SJCRH30 (cell line): ENCODE measurements at regions not wholly inside any gene's neighbourhood (a gene's known extent, or its start where the extent isn't known, plus 50 kb on each side); places are given as distances from the start of the nearest gene placed in this dataset.

Source experiments
- DNase-seq, 2 experiments: peaks; one replicate each; pipeline ENCODE4 v3.0.0-alpha.2; 2015 to 2020
- H3K27ac ChIP-seq: fragments of 250-450 bp; sonication (Bioruptor Pico); 2 replicates; pipeline ENCODE4 v1.5.1; 2020; ENCODE audit warnings: mild to moderate bottlenecking, moderate library complexity
- H3K27me3 ChIP-seq: fragments of 250-450 bp; sonication (Bioruptor Pico); 2 replicates; pipeline ENCODE4 v1.5.1; 2020; ENCODE audit warnings: mild to moderate bottlenecking, moderate library complexity
- H3K36me3 ChIP-seq: fragments of 250-450 bp; sonication (Bioruptor Pico); 2 replicates; pipeline ENCODE4 v1.5.1; 2020; ENCODE audit warnings: mild to moderate bottlenecking, moderate library complexity
- H3K4me1 ChIP-seq: fragments of 250-450 bp; sonication (Bioruptor Pico); 2 replicates; pipeline ENCODE4 v1.5.1; 2020; ENCODE audit warnings: mild to moderate bottlenecking, moderate library complexity
- H3K4me3 ChIP-seq: fragments of 250-450 bp; sonication (Bioruptor Pico); 2 replicates; pipeline ENCODE4 v1.5.1; 2020; ENCODE audit warnings: mild to moderate bottlenecking, moderate library complexity
- H3K9me3 ChIP-seq: fragments of 250-450 bp; sonication (Bioruptor Pico); replicated peaks from 2 replicates; pipeline ENCODE4 v1.5.1; 2020; ENCODE audit warnings: mild to moderate bottlenecking, moderate library complexity

DNA sequence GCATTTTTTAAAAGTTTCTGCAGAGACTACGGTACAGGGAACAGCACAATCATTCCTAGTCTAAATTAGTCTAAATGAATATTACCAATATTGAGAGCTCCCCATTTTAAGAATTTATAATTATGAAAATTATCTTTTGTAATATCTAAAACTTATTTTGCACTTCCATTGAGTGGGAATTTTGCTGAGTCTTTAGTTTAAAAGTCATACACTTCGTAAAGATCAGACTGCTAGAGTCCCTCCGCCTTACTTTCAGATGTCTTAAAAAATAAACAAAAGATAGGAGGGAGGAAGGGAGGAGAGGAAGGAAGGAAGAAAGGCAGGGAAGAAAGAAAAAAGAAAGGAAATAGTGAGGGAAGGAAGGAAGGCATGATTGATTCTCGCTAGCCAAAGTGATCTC is 278.2 kb upstream of the PRDM1 start:
- no peaks in the 10 kb centered on the region for H3K9me3 ChIP-seq
- DNase-seq = no peak
- H3K27me3 ChIP-seq = no peaks in the 10 kb centered on the region; the same call in 1 of the 2 replicates
- H3K4me1 ChIP-seq = no peaks in the 10 kb centered on the region
- no peak overlapping the region for H3K27ac ChIP-seq
- no peaks in the 10 kb centered on the region for H3K36me3 ChIP-seq
- H3K4me3 ChIP-seq = no peak overlapping the region

DNA sequence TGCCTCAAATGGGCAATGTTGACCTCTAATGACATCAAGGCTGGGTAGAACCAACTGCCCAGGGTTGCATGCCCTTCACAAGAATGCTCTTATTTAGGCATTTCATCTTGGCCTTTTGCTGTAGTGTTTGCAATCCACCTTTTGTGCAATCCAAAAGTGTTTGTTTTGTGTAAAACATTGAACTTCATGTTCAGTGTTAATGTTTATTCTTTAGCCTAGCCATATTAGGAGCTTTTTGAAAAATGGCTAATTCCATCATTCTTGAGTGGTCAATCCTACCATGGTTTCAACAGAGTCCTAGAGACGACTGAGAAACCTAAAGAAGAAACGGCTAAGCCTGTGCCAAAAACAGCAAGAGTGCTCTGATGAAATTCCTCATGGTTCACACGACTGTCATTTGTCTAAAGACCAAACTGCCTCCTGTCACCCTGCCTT is 279.6 kb upstream of the PRDM1 start:
- Histone ChIP-seq H3K4me1 (no peaks in the 10 kb centered on the region), H3K27ac (no peak overlapping the region), H3K27me3 (no peaks in the 10 kb centered on the region; the same call in 1 of the 2 replicates), H3K36me3 (no peaks in the 10 kb centered on the region), H3K4me3 (no peak overlapping the region), H3K9me3 (no peaks in the 10 kb centered on the region)
- DNase-seq = no peak

GRCh38 chr6:105805501-105806023 is 280.6 kb upstream of the PRDM1 start:
- Histone ChIP-seq H3K36me3 (no peaks in the 10 kb centered on the region), H3K4me1 (no peaks in the 10 kb centered on the region), H3K9me3 (no peaks in the 10 kb centered on the region), H3K27me3 (no peaks in the 10 kb centered on the region; the same call in 1 of the 2 replicates), H3K4me3 (no peak overlapping the region), H3K27ac (no peak overlapping the region)
- no peak for DNase-seq

DNA sequence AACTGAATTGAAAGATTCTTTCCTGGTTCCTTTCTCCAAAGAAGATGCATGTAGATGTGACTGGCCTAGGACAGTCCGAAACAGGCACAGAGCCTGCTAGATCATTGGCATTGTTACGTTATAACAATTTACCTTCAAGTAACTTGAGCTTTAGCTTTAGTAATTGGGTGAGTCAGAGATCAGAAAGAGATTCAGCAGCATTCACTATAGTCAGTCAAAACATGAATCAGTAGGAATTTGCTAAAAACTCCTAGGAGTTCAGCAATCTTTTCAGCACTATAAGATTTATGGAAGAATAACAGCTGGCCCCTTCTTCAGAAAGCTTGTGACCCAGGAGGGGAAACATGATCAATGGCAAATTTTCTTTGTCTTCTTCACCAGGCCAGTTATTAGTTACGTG is 281.7 kb upstream of the PRDM1 start:
- no peaks in the 10 kb centered on the region; the same call in 1 of the 2 replicates for H3K27me3 ChIP-seq
- H3K4me3 ChIP-seq = no peak overlapping the region
- H3K36me3 ChIP-seq = no peaks in the 10 kb centered on the region
- H3K4me1 ChIP-seq = no peaks in the 10 kb centered on the region
- no peak for DNase-seq
- H3K27ac ChIP-seq = no peak overlapping the region
- H3K9me3 ChIP-seq = no peaks in the 10 kb centered on the region

- H3K4me1 ChIP-seq = no peaks in the 10 kb centered on the region
- no peaks in the 10 kb centered on the region; the same call in 1 of the 2 replicates for H3K27me3 ChIP-seq
- no peak overlapping the region for H3K27ac ChIP-seq
- no peak overlapping the region for H3K4me3 ChIP-seq
- H3K36me3 ChIP-seq = no peaks in the 10 kb centered on the region
- DNase-seq = no peak
- H3K9me3 ChIP-seq = no peaks in the 10 kb centered on the region
These were observed 282.1 kb upstream of the PRDM1 start for GRCh38 chr6:105804000-105804399.

DNA sequence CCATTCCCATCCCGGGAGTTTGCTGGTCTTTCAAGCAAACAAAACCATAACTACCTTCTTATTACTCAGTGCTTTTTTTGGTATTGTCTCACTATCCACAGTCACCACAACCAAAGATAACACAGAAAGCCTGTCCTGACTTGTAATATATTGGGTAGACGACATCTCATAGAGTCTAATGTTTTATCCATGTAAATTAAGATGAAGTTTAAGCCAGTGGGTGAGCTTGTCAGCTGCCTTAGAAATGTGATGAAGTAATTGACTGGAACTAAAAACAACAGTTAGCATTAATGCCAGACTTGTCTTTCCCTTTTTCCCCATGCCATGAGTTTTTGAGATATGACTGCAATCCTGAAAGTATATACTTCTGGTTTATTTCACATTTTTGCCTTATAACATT is 282.7 kb upstream of the PRDM1 start:
- Histone ChIP-seq H3K9me3 (no peaks in the 10 kb centered on the region), H3K27me3 (no peaks in the 10 kb centered on the region; the same call in 1 of the 2 replicates), H3K4me3 (no peak overlapping the region), H3K36me3 (no peaks in the 10 kb centered on the region), H3K27ac (no peak overlapping the region), H3K4me1 (no peaks in the 10 kb centered on the region)
- no peak for DNase-seq

GRCh38 chr6:105802703-105803102 is 283.4 kb upstream of the PRDM1 start:
- Histone ChIP-seq H3K27me3 (no peaks in the 10 kb centered on the region; the same call in 1 of the 2 replicates), H3K27ac (no peak overlapping the region), H3K4me3 (no peak overlapping the region), H3K36me3 (no peaks in the 10 kb centered on the region), H3K9me3 (no peaks in the 10 kb centered on the region), H3K4me1 (no peaks in the 10 kb centered on the region)
- DNase-seq = no peak

DNA sequence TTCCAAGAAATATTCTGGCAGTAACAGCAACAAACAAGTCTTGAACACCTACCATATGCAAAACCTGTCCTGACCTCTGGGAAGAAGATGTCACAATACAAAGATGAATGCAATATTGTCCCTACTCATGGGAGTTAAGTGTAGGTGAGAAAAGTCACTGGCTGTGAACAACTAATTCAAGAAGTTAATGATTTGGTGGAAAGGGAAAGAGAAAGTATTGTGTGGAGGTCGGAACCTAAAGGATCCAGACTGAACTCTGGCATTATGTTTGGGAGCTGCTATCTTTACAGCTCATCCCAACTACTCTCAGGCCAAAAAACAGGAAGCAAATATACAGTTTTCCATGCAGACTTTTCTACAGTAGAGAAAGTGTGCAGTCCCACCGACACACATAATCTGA is 285.3 kb upstream of the PRDM1 start:
- Histone ChIP-seq H3K4me3 (no peak overlapping the region), H3K27me3 (no peaks in the 10 kb centered on the region; the same call in 1 of the 2 replicates), H3K36me3 (no peaks in the 10 kb centered on the region), H3K9me3 (no peaks in the 10 kb centered on the region), H3K4me1 (no peaks in the 10 kb centered on the region), H3K27ac (no peak overlapping the region)
- no peak for DNase-seq

DNA sequence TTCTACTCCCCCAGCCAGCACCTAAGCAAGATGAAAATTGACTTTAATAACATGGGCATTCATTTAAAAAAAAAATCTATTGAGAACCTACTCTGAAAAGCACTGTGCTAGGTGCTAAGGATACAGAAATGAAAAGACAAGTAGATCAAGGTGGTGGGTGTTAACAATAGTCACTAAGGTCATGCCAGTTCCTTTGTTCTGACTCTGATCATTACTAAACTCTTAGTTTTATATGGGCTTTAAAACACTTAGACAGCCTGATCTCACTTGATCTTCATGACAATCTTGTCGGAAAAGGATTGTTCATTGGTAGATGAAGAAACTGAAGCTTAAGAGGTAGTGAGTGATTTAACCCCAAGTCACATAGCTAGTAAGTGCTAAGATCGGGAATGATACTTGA is 285.7 kb upstream of the PRDM1 start:
- no peaks in the 10 kb centered on the region for H3K4me1 ChIP-seq
- no peak overlapping the region for H3K4me3 ChIP-seq
- no peak for DNase-seq
- no peaks in the 10 kb centered on the region for H3K9me3 ChIP-seq
- no peak overlapping the region for H3K27ac ChIP-seq
- no peaks in the 10 kb centered on the region; the same call in 1 of the 2 replicates for H3K27me3 ChIP-seq
- no peaks in the 10 kb centered on the region for H3K36me3 ChIP-seq

DNA sequence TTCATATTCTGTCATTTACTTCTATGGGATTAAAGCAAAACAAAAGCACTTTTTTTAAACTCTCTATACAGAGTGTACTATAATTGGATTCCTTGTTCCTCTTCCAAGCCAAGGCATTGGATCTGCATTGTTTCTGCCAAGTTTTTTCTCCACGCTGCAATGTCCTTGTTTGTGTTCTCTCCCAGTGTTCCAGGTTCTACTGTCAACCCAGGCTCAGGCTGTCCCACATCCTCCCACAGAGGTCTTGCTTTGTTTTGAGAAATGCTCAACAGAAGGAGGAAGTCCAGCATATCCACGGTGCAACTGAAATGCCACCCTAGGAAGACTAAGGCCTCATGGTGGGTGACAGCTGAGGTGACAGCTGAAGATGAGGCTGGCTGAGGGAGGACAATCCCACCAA is 287.1 kb upstream of the PRDM1 start:
- H3K9me3 ChIP-seq = no peaks in the 10 kb centered on the region
- H3K27me3 ChIP-seq = no peaks in the 10 kb centered on the region
- DNase-seq = no peak
- H3K4me1 ChIP-seq = no peaks in the 10 kb centered on the region
- no peak overlapping the region for H3K4me3 ChIP-seq
- no peaks in the 10 kb centered on the region for H3K36me3 ChIP-seq
- no peak overlapping the region for H3K27ac ChIP-seq

- Histone ChIP-seq H3K9me3 (no peaks in the 10 kb centered on the region), H3K27ac (no peak overlapping the region), H3K4me3 (no peak overlapping the region), H3K4me1 (no peaks in the 10 kb centered on the region), H3K36me3 (no peaks in the 10 kb centered on the region), H3K27me3 (no peaks in the 10 kb centered on the region)
- DNase-seq = no peak
These were observed 288.1 kb upstream of the PRDM1 start for GRCh38 chr6:105797983-105798453.

GRCh38 chr6:105797286-105797979 is 288.7 kb upstream of the PRDM1 start:
- Histone ChIP-seq H3K27ac (no peak overlapping the region), H3K4me1 (no peaks in the 10 kb centered on the region), H3K27me3 (no peaks in the 10 kb centered on the region), H3K9me3 (no peaks in the 10 kb centered on the region), H3K36me3 (no peaks in the 10 kb centered on the region), H3K4me3 (no peak overlapping the region)
- no peak for DNase-seq

GRCh38 chr6:105795913-105796517 is 290.1 kb upstream of the PRDM1 start:
- no peak overlapping the region for H3K4me3 ChIP-seq
- no peak for DNase-seq
- H3K27me3 ChIP-seq = no peaks in the 10 kb centered on the region
- no peak overlapping the region for H3K27ac ChIP-seq
- no peaks in the 10 kb centered on the region for H3K9me3 ChIP-seq
- H3K4me1 ChIP-seq = no peaks in the 10 kb centered on the region
- H3K36me3 ChIP-seq = no peaks in the 10 kb centered on the region

DNA sequence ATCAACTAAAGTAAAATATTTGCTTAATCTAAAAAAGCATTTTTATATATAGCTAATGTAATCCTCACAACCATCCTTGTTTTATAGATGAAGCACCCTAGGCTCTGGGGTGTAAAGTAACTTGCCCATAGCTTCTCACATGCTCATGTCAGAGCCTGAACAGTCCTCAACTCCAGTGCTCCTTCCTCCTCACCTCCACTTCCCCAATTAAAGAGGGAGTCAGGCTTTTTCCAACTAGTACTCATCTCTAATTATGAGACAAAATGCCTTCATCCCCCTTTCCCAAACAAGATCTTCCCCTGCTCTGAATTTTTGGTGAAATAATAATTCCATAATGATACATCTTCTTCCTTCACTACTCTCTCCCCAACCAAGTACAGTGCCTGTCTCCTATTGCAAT is 290.8 kb upstream of the PRDM1 start:
- Histone ChIP-seq H3K9me3 (no peaks in the 10 kb centered on the region), H3K4me3 (no peak overlapping the region), H3K36me3 (no peaks in the 10 kb centered on the region), H3K27me3 (no peaks in the 10 kb centered on the region), H3K4me1 (no peaks in the 10 kb centered on the region), H3K27ac (no peak overlapping the region)
- no peak for DNase-seq

- DNase-seq = no peak
These were observed 291.3 kb upstream of the PRDM1 start for GRCh38 chr6:105794870-105795269.

More at GRCh38 chr6:105794870-105795269, 291.3 kb upstream of the PRDM1 start:
- Histone ChIP-seq H3K4me1 (no peaks in the 10 kb centered on the region), H3K4me3 (no peak overlapping the region), H3K9me3 (no peaks in the 10 kb centered on the region), H3K36me3 (no peaks in the 10 kb centered on the region), H3K27me3 (no peaks in the 10 kb centered on the region), H3K27ac (no peak overlapping the region)
